ENCODE measurements at regions not wholly inside any gene's neighbourhood (a gene's known extent, or its start where the extent isn't known, plus 50 kb on each side); places are given as distances from the start of the nearest gene placed in this dataset.
A peak's percentile ranks its signal among the peaks of the same experiment; 100 is the strongest.

DNA sequence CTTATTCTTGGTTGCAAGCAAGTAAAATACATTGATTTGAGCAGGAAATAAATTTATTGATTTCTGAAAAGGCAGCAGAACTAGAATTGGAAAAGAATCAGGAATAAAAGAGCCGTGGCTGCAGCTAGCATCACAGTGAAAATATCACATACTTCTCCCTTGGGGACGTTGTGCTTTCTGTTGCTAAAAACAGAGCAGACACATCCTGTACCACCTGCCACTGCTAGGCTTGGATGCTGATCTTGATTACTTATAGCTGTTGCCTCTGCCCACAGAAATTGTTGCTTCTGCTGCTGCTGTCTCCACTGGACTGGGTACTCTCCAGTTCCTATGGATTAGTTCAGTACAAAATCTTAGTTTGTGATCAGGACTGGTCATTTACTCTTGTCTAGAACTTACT is 283.8 kb downstream of the C3orf38 start:
- Histone ChIP-seq H3K9ac (ENCODE audit: low read length) (no peak overlapping the region), H3K4me1 (ENCODE audit: insufficient read depth, low read length, severe bottlenecking) (peaks cover 20% of the 10 kb centered on the region), H3K27ac (ENCODE audit: low read depth, low read length, poor library complexity, severe bottlenecking) (peak overlapping the region; percentile 10), H3K4me3 (ENCODE audit: low read depth, low read length, poor library complexity, severe bottlenecking) (no peak overlapping the region), H2AFZ (ENCODE audit: low read length) (no peak overlapping the region), H4K20me1 (ENCODE audit: insufficient read depth, low read length) (no peaks in the 10 kb centered on the region), H3F3A (ENCODE audit: insufficient read depth, low read length) (no peaks in the 10 kb centered on the region), H3K9me2 (ENCODE audit: low read depth, low read length) (no peaks in the 10 kb centered on the region), H3K27me3 (ENCODE audit: insufficient read depth, low read length) (no peaks in the 10 kb centered on the region), H3K9me3 (ENCODE audit: low read length) (no peaks in the 10 kb centered on the region), H3K4me2 (ENCODE audit: low read length) (peak overlapping the region; percentile 27), H3K36me3 (ENCODE audit: insufficient read depth, low read length) (no peaks in the 10 kb centered on the region), H3K79me2 (ENCODE audit: insufficient read depth, low read length) (no peaks in the 10 kb centered on the region)
- no peak for TF ChIP-seq EZH2 (IDR thresholded peaks at IDR 0.05; ENCODE audit: borderline replicate concordance, low read length)
- TF ChIP-seq, protein P1, sequence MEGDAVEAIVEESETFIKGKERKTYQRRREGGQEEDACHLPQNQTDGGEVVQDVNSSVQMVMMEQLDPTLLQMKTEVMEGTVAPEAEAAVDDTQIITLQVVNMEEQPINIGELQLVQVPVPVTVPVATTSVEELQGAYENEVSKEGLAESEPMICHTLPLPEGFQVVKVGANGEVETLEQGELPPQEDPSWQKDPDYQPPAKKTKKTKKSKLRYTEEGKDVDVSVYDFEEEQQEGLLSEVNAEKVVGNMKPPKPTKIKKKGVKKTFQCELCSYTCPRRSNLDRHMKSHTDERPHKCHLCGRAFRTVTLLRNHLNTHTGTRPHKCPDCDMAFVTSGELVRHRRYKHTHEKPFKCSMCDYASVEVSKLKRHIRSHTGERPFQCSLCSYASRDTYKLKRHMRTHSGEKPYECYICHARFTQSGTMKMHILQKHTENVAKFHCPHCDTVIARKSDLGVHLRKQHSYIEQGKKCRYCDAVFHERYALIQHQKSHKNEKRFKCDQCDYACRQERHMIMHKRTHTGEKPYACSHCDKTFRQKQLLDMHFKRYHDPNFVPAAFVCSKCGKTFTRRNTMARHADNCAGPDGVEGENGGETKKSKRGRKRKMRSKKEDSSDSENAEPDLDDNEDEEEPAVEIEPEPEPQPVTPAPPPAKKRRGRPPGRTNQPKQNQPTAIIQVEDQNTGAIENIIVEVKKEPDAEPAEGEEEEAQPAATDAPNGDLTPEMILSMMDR (IDR thresholded peaks at IDR 0.05; ENCODE audit: low read length), result no peak

DNA sequence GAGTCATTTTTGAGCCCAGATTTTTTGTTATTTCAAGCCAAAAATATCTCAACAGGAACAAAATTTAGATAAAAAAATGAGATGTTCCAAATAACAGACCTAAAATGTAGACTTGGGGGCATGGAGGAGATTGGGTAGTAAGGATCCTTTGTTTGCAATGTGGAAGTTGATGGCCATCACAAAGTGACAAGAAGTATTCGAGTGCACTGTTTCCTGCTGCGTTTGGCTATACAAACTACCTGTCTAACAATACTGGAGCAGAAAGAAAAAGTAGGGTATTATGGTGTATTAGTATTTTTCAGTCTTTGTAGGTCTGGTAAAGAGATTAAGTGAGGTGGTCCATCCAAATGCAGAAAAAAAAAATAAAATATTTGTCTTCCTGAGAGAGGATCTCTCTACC is 284.2 kb downstream of the C3orf38 start:
- Histone ChIP-seq H3K4me1 (ENCODE audit: insufficient read depth, low read length, severe bottlenecking) (peaks cover 20% of the 10 kb centered on the region), H3F3A (ENCODE audit: insufficient read depth, low read length) (no peaks in the 10 kb centered on the region), H2AFZ (ENCODE audit: low read length) (no peak overlapping the region), H3K4me2 (ENCODE audit: low read length) (peak overlapping the region; percentile 27), H3K79me2 (ENCODE audit: insufficient read depth, low read length) (no peaks in the 10 kb centered on the region), H3K27me3 (ENCODE audit: insufficient read depth, low read length) (no peaks in the 10 kb centered on the region), H3K36me3 (ENCODE audit: insufficient read depth, low read length) (no peaks in the 10 kb centered on the region), H4K20me1 (ENCODE audit: insufficient read depth, low read length) (no peaks in the 10 kb centered on the region), H3K9ac (ENCODE audit: low read length) (no peak overlapping the region), H3K27ac (ENCODE audit: low read depth, low read length, poor library complexity, severe bottlenecking) (peak overlapping the region; percentile 10), H3K9me3 (ENCODE audit: low read length) (no peaks in the 10 kb centered on the region), H3K4me3 (ENCODE audit: low read depth, low read length, poor library complexity, severe bottlenecking) (no peak overlapping the region), H3K9me2 (ENCODE audit: low read depth, low read length) (no peaks in the 10 kb centered on the region)
- TF ChIP-seq, protein P1 (IDR thresholded peaks at IDR 0.05; ENCODE audit: low read length), result no peak
- TF ChIP-seq EZH2 (IDR thresholded peaks at IDR 0.05; ENCODE audit: borderline replicate concordance, low read length), result no peak

DNA sequence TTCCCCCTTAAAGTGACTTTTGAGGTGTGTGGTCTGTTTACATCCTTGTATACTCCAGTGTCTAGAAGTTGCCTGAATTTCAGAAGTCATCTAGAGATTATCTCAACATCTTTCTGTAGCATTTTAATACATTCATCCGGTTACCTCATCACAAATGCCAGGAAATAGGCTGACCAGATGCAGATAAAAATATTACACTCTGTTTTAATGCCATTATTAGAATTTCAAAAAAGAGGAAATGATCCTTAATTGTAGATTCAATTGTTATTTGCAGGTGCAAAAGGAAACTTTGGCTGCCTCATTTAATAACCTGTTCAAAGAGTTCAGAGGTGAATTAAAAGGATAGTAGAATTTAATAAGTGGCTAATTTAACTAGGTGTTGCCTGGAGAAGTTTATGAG is 290.9 kb downstream of the C3orf38 start:
- no peak overlapping the region for H3K27ac ChIP-seq (ENCODE audit: low read depth, low read length, poor library complexity, severe bottlenecking)
- no peak for TF ChIP-seq EZH2 (IDR thresholded peaks at IDR 0.05; ENCODE audit: borderline replicate concordance, low read length)
- TF ChIP-seq, protein P1 (IDR thresholded peaks at IDR 0.05; ENCODE audit: low read length), result no peak
- no peak overlapping the region for H3K4me2 ChIP-seq (ENCODE audit: low read length)
- no peaks in the 10 kb centered on the region for H3K27me3 ChIP-seq (ENCODE audit: insufficient read depth, low read length)
- no peaks in the 10 kb centered on the region for H3F3A ChIP-seq (ENCODE audit: insufficient read depth, low read length)
- H3K9ac ChIP-seq (ENCODE audit: low read length), result no peak overlapping the region
- no peak overlapping the region for H2AFZ ChIP-seq (ENCODE audit: low read length)
- H3K9me2 ChIP-seq (ENCODE audit: low read depth, low read length), result no peaks in the 10 kb centered on the region
- no peaks in the 10 kb centered on the region for H3K9me3 ChIP-seq (ENCODE audit: low read length)
- peaks cover 7% of the 10 kb centered on the region for H3K4me1 ChIP-seq (ENCODE audit: insufficient read depth, low read length, severe bottlenecking)
- no peak overlapping the region for H3K4me3 ChIP-seq (ENCODE audit: low read depth, low read length, poor library complexity, severe bottlenecking)
- H3K79me2 ChIP-seq (ENCODE audit: insufficient read depth, low read length), result no peaks in the 10 kb centered on the region
- H3K36me3 ChIP-seq (ENCODE audit: insufficient read depth, low read length), result no peaks in the 10 kb centered on the region
- no peaks in the 10 kb centered on the region for H4K20me1 ChIP-seq (ENCODE audit: insufficient read depth, low read length)

Measured in OCI-LY1 (cell line).